GM21737 (cell line): ENCODE measurements at regions not wholly inside any gene's neighbourhood (a gene's known extent, or its start where the extent isn't known, plus 50 kb on each side); places are given as distances from the start of the nearest gene placed in this dataset.

ENCODE experiments used
- ATAC-seq: cut with Tn5 transposase; IDR thresholded peaks from one replicate; pipeline ENCODE4 v1.9.1; 2021; ENCODE audit warnings: mild to moderate bottlenecking, moderate library complexity; ENCODE audit not compliant: unreplicated experiment

- no peak for ATAC-seq
Measured at GRCh38 chr6:26214803-26215584, 127.8 kb downstream of the HFE start.

GRCh38 chr6:26215585-26216358 is 128.5 kb downstream of the HFE start:
- peak; percentile 26 for ATAC-seq

- peak; percentile 68 for ATAC-seq
Measured at GRCh38 chr6:26216359-26216885, 129.2 kb downstream of the HFE start.

- peak; percentile 40 for ATAC-seq
Measured at GRCh38 chr6:26216886-26217713, 129.9 kb downstream of the HFE start.

- no peak for ATAC-seq
Measured at GRCh38 chr6:26217714-26218075, 130.5 kb downstream of the HFE start.

GRCh38 chr6:26218824-26219223 is 131.6 kb downstream of the HFE start:
- no peak for ATAC-seq

- ATAC-seq: no peak
Measured at GRCh38 chr6:26220145-26220970, 133.1 kb downstream of the HFE start.

GRCh38 chr6:26221186-26221585 is 134.0 kb downstream of the HFE start:
- ATAC-seq: no peak

GRCh38 chr6:26222571-26222970 is 135.3 kb downstream of the HFE start:
- no peak for ATAC-seq

- peak; percentile 10 for ATAC-seq
Measured at GRCh38 chr6:26223228-26223627, 136.0 kb downstream of the HFE start.

GRCh38 chr6:26223650-26224546 is 136.7 kb downstream of the HFE start:
- peak; percentile 58 for ATAC-seq

- ATAC-seq: no peak
Measured at GRCh38 chr6:26224547-26224912, 137.3 kb downstream of the HFE start.

- ATAC-seq: no peak
Measured at GRCh38 chr6:26224940-26225847, 138.0 kb downstream of the HFE start.

- ATAC-seq: no peak
Measured at GRCh38 chr6:26225848-26226578, 138.8 kb downstream of the HFE start.

- no peak for ATAC-seq
Measured at GRCh38 chr6:26226579-26226967, 138.4 kb upstream of the BTN3A2 start.

GRCh38 chr6:26230351-26230750 is 134.6 kb upstream of the BTN3A2 start:
- ATAC-seq: no peak

GRCh38 chr6:26231006-26231587 is 133.9 kb upstream of the BTN3A2 start:
- no peak for ATAC-seq
